Neural progenitor cell (in vitro differentiated cells): ENCODE measurements at regions not wholly inside any gene's neighbourhood (a gene's known extent, or its start where the extent isn't known, plus 50 kb on each side); places are given as distances from the start of the nearest gene placed in this dataset.

ENCODE experiments used
- EZH2phosphoT487 ChIP-seq: fragments of 200-600 bp; sonication (generic); IDR thresholded peaks from 2 replicates; pipeline ENCODE4 v1.6.1; 2017; ENCODE audit warnings: antibody characterized with exemption
- TF ChIP-seq, protein P1 (sequence below): fragments of 200-600 bp; sonication (generic); IDR thresholded peaks from 2 replicates; pipeline ENCODE4 v1.5.1; 2017; ENCODE audit warnings: antibody characterized with exemption, mild to moderate bottlenecking

DNA sequence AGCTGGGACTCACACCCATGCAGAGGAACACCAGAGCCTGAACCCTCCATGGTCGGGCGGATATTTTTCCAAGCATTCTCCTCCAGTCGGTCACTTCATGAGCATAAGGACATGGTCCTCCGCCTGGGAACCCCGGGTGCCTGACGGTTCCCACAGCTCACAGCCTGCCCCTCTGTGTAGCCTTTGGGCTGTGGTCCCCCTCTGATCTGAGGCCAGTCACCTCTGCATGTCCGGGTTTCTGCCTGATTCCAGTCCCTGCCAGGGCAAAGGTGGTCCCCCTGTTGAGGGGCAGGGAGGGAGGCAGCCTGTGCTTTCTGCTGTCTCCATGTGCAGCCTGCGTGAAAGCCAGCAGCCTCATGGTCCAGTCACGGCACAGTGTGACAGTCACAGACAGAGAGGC, 76.6 kb upstream of the KLF13 start:
- TF ChIP-seq, protein P1, sequence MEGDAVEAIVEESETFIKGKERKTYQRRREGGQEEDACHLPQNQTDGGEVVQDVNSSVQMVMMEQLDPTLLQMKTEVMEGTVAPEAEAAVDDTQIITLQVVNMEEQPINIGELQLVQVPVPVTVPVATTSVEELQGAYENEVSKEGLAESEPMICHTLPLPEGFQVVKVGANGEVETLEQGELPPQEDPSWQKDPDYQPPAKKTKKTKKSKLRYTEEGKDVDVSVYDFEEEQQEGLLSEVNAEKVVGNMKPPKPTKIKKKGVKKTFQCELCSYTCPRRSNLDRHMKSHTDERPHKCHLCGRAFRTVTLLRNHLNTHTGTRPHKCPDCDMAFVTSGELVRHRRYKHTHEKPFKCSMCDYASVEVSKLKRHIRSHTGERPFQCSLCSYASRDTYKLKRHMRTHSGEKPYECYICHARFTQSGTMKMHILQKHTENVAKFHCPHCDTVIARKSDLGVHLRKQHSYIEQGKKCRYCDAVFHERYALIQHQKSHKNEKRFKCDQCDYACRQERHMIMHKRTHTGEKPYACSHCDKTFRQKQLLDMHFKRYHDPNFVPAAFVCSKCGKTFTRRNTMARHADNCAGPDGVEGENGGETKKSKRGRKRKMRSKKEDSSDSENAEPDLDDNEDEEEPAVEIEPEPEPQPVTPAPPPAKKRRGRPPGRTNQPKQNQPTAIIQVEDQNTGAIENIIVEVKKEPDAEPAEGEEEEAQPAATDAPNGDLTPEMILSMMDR: no peak
- TF ChIP-seq EZH2phosphoT487: no peak
